ENCODE measurements at regions not wholly inside any gene's neighbourhood (a gene's known extent, or its start where the extent isn't known, plus 50 kb on each side); places are given as distances from the start of the nearest gene placed in this dataset.
"Not testable (repeated sequence)": the region's sequence is repeated elsewhere in the genome, so short reads cannot be mapped to it uniquely, and the experiment has no call there.

- DNase-seq = no peak
These were observed 286.1 kb downstream of the KCTD12 start for GRCh38 chr13:76600081-76600480.

DNA sequence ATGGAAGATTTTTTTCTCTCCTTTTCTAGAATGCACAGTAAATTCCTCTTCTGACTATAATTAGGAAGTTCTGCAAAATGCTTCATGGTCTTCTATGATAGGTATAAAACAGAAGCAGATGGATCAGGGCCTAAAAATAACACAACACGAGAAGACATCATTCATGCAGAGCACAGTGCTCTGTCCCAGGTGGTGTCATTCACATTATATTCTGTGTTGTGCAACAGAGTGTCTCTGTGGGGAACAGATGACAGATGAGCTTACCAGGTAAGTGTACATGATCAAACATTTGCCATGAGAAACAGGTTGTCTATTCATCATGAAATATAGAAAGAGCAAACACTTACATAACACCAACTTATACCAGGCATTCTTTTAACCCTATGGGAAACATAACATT is 288.3 kb downstream of the KCTD12 start:
- no peak for DNase-seq

DNA sequence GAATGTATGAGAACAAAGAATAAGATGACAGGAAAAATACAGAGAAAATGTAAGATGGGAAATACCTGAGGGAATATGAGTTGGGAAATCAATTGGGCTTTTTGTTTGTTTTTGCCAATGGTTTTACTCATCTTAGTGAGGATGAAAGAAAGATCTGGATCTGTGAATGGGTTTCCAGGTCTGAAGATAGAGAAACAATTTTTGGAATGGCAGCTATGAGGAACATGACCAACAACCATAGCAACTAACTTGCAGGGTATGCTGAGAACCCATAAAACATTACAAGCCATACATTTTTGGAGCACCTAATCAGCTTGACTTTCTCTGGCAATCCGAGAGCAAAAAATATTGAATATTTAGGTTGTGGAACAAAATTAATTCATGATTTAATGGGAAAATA is 290.0 kb downstream of the KCTD12 start:
- no peak for DNase-seq

DNA sequence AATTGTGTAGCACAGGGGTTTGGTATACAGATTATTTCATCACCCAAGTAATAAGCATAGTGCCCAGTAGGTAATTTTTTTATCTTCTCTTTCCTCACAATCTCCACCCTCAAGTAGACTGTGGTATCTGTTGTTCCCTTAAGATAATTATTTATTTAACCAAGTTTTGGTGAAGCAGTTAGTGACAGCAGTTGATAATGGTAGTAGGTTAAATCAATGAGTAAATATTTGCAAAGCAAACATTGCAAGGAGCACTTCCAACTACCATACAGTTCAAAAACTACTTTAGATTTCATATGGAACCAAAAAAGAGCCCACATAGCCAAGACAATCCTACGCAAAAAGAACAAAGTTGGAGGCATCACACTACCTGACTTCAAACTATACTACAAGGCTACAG is 291.8 kb downstream of the KCTD12 start:
- no peak for DNase-seq

DNA sequence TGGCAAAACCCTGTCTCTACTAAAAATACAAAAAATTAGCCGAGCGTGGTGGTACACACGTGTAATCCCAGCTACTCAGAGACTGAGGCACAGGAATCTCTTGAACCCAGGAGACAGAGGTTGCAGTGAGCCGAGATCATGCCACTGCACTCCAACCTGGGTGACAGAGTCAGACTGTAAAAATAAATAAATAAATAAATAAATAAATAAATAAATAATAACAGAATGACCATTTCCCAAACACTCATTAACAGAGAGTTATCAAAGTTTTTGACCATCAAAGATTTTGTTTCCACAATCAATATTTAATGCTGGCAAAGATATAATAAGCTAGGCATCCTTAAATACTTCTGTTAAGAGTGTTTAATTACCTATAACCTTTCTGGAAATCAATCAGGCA is 299.4 kb downstream of the KCTD12 start:
- DNase-seq = no peak

- no peak for DNase-seq
These were observed 306.5 kb downstream of the KCTD12 start for GRCh38 chr13:76579701-76580100.

- DNase-seq = not testable (repeated sequence)
These were observed 310.6 kb downstream of the KCTD12 start for GRCh38 chr13:76575634-76576033.

DNA sequence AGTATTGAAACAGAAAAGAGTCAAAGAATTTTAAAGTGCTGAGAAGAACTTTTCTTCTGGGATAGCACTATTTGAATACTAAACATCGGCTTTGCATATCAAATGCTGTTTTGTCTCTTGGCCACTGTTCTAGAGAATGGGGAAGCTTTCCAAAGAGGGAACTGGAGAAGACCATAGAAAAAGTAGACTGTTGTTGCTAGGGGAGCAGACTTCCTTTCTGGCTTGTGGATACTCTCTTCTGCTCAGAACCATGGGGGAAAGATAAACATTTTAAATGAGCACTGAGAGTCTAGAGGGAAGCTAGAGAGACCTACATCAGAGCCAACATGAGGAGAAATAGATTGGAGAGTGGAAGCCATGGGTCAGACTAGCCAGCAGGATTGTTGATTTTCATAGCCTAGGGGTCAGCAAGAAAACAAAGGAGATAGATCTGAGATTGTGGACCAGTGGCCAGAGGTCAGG is 315.7 kb downstream of the KCTD12 start:
- no peak for DNase-seq

GRCh38 chr13:76556627-76557026 is 329.6 kb downstream of the KCTD12 start:
- no peak for DNase-seq

GRCh38 chr13:76552807-76553206 is 333.4 kb downstream of the KCTD12 start:
- no peak for DNase-seq

GRCh38 chr13:76552041-76552772 is 334.0 kb downstream of the KCTD12 start:
- no peak for DNase-seq

- DNase-seq = no peak
These were observed 344.0 kb downstream of the KCTD12 start for GRCh38 chr13:76542176-76542575.

DNA sequence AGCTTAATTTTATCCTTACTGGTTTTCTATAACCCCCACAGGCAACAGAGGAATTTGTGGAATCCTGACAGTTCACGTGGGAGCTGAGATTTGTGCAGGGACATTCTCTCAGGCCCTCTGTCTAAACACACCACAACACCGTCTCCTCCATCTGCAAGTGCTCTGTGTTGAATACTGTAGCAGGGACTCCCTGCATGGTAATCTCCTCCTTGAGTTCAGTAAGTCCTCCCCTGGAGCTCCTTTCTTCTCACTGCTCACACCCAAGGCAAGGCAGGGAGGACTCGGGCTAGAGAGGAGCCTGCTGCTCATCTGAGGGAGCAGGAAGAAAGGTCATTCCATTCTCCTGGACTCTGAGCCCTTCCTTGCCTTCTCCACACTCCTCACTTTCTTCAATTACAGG is 348.2 kb downstream of the KCTD12 start:
- DNase-seq = no peak

GRCh38 chr13:76533251-76533650 is 353.0 kb downstream of the KCTD12 start:
- DNase-seq = no peak

DNA sequence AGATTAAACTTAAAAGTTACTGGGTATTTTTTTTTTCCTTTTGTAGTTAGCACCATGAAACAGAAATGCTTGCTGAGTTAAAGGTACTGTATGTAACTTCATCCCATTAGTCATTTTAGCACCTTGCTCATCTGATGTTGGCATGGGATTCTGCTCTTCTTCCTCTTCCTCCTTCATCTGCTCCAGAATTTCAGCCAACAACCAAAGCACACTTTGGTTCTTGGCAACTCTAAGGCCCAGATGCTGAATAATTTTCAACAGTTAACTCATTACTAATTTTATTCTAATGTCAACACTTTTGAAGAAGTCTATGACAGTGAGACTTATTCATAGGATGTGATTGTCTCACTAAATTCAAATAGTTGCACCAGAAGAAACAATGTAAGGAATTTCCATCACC is 359.2 kb downstream of the KCTD12 start:
- no peak for DNase-seq

- DNase-seq = no peak
These were observed 362.4 kb downstream of the KCTD12 start for GRCh38 chr13:76523740-76524340.

GRCh38 chr13:76522083-76522755 is 364.0 kb downstream of the KCTD12 start:
- no peak for DNase-seq

DNA sequence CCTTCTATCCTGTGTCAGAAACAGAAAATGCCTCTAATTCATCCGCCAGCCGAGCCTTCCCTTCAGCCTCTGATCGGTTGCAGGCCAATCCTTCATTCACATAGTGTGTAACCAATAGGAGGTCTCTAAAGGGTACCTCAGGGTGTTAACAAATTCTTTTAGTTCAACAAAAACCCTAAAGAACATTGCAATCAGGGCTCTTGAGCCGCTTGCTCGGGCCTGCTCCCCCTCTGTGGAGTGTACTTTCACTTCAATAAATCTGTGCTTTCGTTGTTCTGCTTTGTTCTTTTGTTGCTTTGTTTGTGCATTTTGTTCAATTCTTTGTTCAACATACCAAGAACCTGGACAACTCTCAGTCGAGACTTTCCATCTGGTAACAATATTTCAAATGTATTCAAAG is 366.5 kb downstream of the KCTD12 start:
- DNase-seq = no peak

- DNase-seq = no peak
These were observed 369.6 kb downstream of the KCTD12 start for GRCh38 chr13:76516586-76516985.

- DNase-seq = no peak
These were observed 370.2 kb downstream of the KCTD12 start for GRCh38 chr13:76516013-76516412.

DNA sequence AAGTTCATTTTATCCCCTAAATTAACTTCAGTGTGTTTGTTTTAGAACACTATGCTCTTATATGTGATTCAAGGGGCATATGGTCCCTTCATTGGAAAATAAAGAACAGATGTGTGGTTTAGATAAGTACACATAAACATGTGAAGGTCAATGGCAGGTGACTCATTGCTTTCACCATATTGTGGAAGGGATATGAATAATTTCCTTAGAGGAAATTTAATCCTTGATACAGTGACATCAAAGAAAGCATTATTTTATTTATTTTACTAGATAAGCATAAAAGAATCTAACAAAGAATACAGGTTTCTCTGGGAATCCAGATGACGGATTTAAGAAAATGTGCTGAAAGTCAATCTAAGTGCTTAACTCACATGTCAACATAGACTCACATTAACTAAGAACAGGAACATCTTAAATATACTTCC is 373.5 kb downstream of the KCTD12 start:
- no peak for DNase-seq

DNA sequence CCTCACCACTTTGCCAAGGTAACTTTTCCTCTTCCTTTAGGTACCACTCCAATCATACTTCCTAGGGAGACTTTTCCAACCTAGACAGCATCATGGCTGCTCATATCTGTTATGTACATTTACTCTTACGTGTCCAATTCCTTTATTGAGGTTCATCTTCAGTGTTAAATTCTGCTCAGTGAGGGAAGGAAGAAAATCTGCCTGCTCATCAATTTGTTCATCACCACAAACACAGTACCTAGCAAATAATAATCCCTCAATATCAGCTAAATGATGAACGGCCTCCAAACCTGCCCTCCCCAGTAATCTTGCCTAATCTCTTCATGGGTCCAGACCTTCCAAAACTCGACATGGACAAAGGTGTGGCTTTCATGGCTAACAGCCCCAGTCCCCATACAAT is 380.8 kb downstream of the KCTD12 start:
- no peak for DNase-seq

DNA sequence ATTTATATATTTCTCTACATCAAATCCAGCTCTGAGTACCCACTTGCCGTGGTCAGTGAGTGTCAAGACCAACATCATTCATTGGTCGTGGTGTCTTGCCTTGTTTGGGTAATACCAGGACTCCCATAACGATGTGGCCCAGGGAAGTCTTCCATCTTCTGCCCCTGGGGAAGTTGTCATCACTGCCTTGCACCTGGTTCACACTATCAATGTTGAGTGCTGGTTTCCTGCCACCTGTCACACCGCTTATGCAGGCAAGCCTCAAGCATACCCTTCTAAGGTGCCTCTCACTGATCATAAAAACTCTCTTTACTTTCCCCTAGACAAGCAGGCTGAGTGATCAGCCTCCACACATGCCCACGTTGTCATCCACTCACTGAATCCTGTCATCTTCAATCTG is 382.4 kb downstream of the KCTD12 start:
- no peak for DNase-seq

DNA sequence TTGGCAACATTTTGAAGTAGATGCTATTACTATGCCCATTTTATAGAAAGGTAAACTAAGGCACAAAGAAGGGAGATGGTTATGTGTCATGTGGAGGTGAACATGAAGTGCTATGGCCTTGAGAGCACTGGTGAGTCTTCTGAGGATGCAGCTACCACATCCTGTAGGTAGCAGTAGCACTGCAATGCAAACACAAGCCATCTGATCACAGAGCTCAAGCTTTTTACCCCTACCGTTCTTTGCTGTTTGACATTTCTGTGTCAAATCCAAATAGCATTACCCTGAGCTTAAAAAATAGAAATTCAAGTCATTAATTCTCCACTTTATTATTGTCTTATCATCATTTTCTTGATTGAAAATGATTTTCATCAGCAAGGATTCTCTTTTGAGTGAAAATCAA is 382.9 kb downstream of the KCTD12 start:
- DNase-seq = no peak

Measured in DMS79 treated with DMSO at 0.1 percent for 48 hours (cell line).